Neural progenitor cell (in vitro differentiated cells): ENCODE measurements at regions not wholly inside any gene's neighbourhood (a gene's known extent, or its start where the extent isn't known, plus 50 kb on each side); places are given as distances from the start of the nearest gene placed in this dataset.

ENCODE experiments used
- DNase-seq: peaks from one replicate; pipeline ENCODE4 v3.0.0-alpha.2; 2016; ENCODE audit warnings: low spot score
- H2AFZ ChIP-seq: fragments of 200-600 bp; sonication (generic); replicated peaks from 2 replicates; pipeline ENCODE4 v1.6.1; 2016; ENCODE audit warnings: antibody characterized with exemption
- H3F3A ChIP-seq: fragments of 200-600 bp; sonication (generic); 2 replicates; pipeline ENCODE4 v1.6.1; 2016; ENCODE audit warnings: antibody characterized with exemption, low read depth
- H3K27ac ChIP-seq: fragments of 200-600 bp; sonication (generic); 2 replicates; pipeline ENCODE4 v1.5.1; 2016; ENCODE audit warnings: mild to moderate bottlenecking
- H3K27me3 ChIP-seq: fragments of 200-600 bp; sonication (generic); 2 replicates; pipeline ENCODE4 v1.6.1; 2016; ENCODE audit warnings: mild to moderate bottlenecking, moderate library complexity
- H3K36me3 ChIP-seq: fragments of 200-600 bp; sonication (generic); 2 replicates; pipeline ENCODE4 v1.5.1; 2016
- H3K4me1 ChIP-seq: fragments of 200-600 bp; sonication (generic); 2 replicates; pipeline ENCODE4 v1.6.1; 2016; ENCODE audit warnings: mixed run types
- H3K4me2 ChIP-seq: fragments of 200-600 bp; sonication (generic); 2 replicates; pipeline ENCODE4 v1.6.1; 2016
- H3K4me3 ChIP-seq: fragments of 200-600 bp; sonication (generic); 2 replicates; pipeline ENCODE4 v1.5.1; 2016
- H3K79me2 ChIP-seq: fragments of 200-600 bp; sonication (generic); 2 replicates; pipeline ENCODE4 v1.6.1; 2016; ENCODE audit warnings: low read depth
- H3K9ac ChIP-seq: fragments of 200-600 bp; sonication (generic); 2 replicates; pipeline ENCODE4 v1.6.1; 2016
- H3K9me3 ChIP-seq: fragments of 200-600 bp; sonication (generic); 2 replicates; pipeline ENCODE4 v1.5.1; 2016; ENCODE audit warnings: low read depth
- H4K20me1 ChIP-seq: fragments of 200-600 bp; sonication (generic); 2 replicates; pipeline ENCODE4 v1.6.1; 2016; ENCODE audit warnings: low read depth
- H3K27ac Mint-ChIP-seq: 3 replicates; pipeline ENCODE4 v1.8.0; 2021; ENCODE audit warnings: mixed read lengths
- H3K27me3 Mint-ChIP-seq: 2 replicates; pipeline ENCODE4 v1.8.0; 2022; ENCODE audit warnings: low read depth, mild to moderate bottlenecking, inconsistent platforms, moderate library complexity, mixed read lengths; ENCODE audit not compliant: insufficient read depth
- H3K36me3 Mint-ChIP-seq: 3 replicates; pipeline ENCODE4 v1.8.0; 2021; ENCODE audit warnings: mixed read lengths
- H3K4me1 Mint-ChIP-seq: 3 replicates; pipeline ENCODE4 v1.8.0; 2021; ENCODE audit warnings: mixed read lengths
- H3K4me3 Mint-ChIP-seq: 3 replicates; pipeline ENCODE4 v1.8.0; 2021; ENCODE audit warnings: mild to moderate bottlenecking, moderate library complexity, mixed read lengths
- H3K9me3 Mint-ChIP-seq: 3 replicates; pipeline ENCODE4 v1.8.0; 2020; ENCODE audit warnings: mixed read lengths
- CTCF ChIP-seq: fragments of 200-600 bp; sonication (generic); IDR thresholded peaks from 2 replicates; pipeline ENCODE4 v1.5.1; 2017; ENCODE audit warnings: antibody characterized with exemption, mild to moderate bottlenecking
- EZH2 ChIP-seq: fragments of 200-600 bp; sonication (generic); IDR thresholded peaks from 2 replicates; pipeline ENCODE4 v1.6.1; 2017; ENCODE audit warnings: antibody characterized with exemption, mild to moderate bottlenecking, moderate library complexity
- EZH2phosphoT487 ChIP-seq: fragments of 200-600 bp; sonication (generic); IDR thresholded peaks from 2 replicates; pipeline ENCODE4 v1.6.1; 2017; ENCODE audit warnings: antibody characterized with exemption

- H3K4me2 ChIP-seq: no peak overlapping the region
- H3K9me3 ChIP-seq: no peaks in the 10 kb centered on the region
- H3K27ac ChIP-seq: no peak overlapping the region
- no peaks in the 10 kb centered on the region for H3K36me3 ChIP-seq
- H3K27me3 ChIP-seq: no peaks in the 10 kb centered on the region
- H3F3A ChIP-seq: peaks cover 16% of the 10 kb centered on the region
- Mint-ChIP-seq H3K27ac (no peak overlapping the region), H3K4me3 (no peak overlapping the region), H3K27me3 (peaks cover 2% of the 10 kb centered on the region), H3K36me3 (no peaks in the 10 kb centered on the region), H3K9me3 (peaks cover 9% of the 10 kb centered on the region), H3K4me1 (peaks cover 11% of the 10 kb centered on the region)
- no peak overlapping the region for H3K9ac ChIP-seq
- no peaks in the 10 kb centered on the region for H4K20me1 ChIP-seq
- no peak for DNase-seq
- H3K4me3 ChIP-seq: no peak overlapping the region
- peaks cover 9% of the 10 kb centered on the region for H3K4me1 ChIP-seq
- no peaks in the 10 kb centered on the region for H3K79me2 ChIP-seq
- H2AFZ ChIP-seq: no peak overlapping the region
- no peak for TF ChIP-seq EZH2
- no peak for TF ChIP-seq EZH2phosphoT487
- no peak for TF ChIP-seq CTCF
Measured at GRCh38 chr7:33687625-33688024, 217.7 kb upstream of the BMPER start.

GRCh38 chr7:33691180-33691579, 214.2 kb upstream of the BMPER start:
- Histone ChIP-seq H4K20me1 (no peaks in the 10 kb centered on the region), H3K4me3 (no peak overlapping the region), H3K36me3 (no peaks in the 10 kb centered on the region), H3K9ac (no peak overlapping the region), H2AFZ (no peak overlapping the region), H3K27me3 (no peaks in the 10 kb centered on the region), H3K79me2 (no peaks in the 10 kb centered on the region), H3F3A (peaks cover 9% of the 10 kb centered on the region), H3K27ac (no peak overlapping the region), H3K4me2 (no peak overlapping the region), H3K9me3 (no peaks in the 10 kb centered on the region), H3K4me1 (peaks cover 5% of the 10 kb centered on the region)
- DNase-seq: no peak
- Mint-ChIP-seq H3K36me3 (no peaks in the 10 kb centered on the region), H3K27me3 (peaks cover 4% of the 10 kb centered on the region), H3K27ac (no peak overlapping the region), H3K4me3 (no peak overlapping the region), H3K4me1 (peaks cover 11% of the 10 kb centered on the region), H3K9me3 (peaks cover 9% of the 10 kb centered on the region)
- TF ChIP-seq EZH2 (no peak), CTCF (no peak), EZH2phosphoT487 (no peak)

- H3K27ac Mint-ChIP-seq: no peak overlapping the region
- Histone ChIP-seq H3K79me2 (no peaks in the 10 kb centered on the region), H2AFZ (no peak overlapping the region), H3K36me3 (no peaks in the 10 kb centered on the region), H4K20me1 (no peaks in the 10 kb centered on the region), H3K9ac (no peak overlapping the region), H3K27me3 (no peaks in the 10 kb centered on the region), H3K27ac (no peak overlapping the region), H3K9me3 (no peaks in the 10 kb centered on the region), H3K4me1 (no peaks in the 10 kb centered on the region), H3K4me3 (no peak overlapping the region), H3F3A (peaks cover 4% of the 10 kb centered on the region), H3K4me2 (no peak overlapping the region)
- no peak for DNase-seq
- TF ChIP-seq CTCF: no peak
- no peak for TF ChIP-seq EZH2
- TF ChIP-seq EZH2phosphoT487: no peak
- H3K9me3 Mint-ChIP-seq: peaks cover 9% of the 10 kb centered on the region
- H3K4me1 Mint-ChIP-seq: peaks cover 6% of the 10 kb centered on the region
- no peak overlapping the region for H3K4me3 Mint-ChIP-seq
- peaks cover 4% of the 10 kb centered on the region for H3K27me3 Mint-ChIP-seq
- H3K36me3 Mint-ChIP-seq: no peaks in the 10 kb centered on the region
Measured at GRCh38 chr7:33692956-33693355, 212.4 kb upstream of the BMPER start.
